ENCODE measurements at regions not wholly inside any gene's neighbourhood (a gene's known extent, or its start where the extent isn't known, plus 50 kb on each side); places are given as distances from the start of the nearest gene placed in this dataset.

DNA sequence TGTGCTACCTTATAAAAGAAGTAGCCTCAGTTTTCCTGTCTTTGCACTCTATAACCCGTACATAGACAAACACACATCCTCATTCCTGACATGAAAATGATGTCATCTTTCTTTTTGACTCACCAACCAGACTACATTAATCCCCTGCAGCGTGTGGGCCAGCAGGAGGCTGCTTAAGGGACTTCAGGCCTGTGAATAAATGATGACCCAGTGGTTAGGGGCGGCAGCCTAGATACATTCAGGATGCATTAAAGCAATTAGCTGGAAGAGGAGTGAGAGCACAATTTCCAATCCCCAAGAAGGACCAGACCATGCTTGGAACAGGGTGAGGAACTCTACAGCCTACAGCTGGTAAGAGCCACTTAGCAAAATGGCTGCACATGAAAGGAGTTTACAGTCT lies 57.3 kb upstream of the KLF7 start:
- TF ChIP-seq, protein P1, sequence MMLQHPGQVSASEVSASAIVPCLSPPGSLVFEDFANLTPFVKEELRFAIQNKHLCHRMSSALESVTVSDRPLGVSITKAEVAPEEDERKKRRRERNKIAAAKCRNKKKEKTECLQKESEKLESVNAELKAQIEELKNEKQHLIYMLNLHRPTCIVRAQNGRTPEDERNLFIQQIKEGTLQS (IDR thresholded peaks at IDR 0.05; ENCODE audit: borderline replicate concordance, extremely low read depth, low read depth, low read length) = no peak
- TF ChIP-seq, protein P2, sequence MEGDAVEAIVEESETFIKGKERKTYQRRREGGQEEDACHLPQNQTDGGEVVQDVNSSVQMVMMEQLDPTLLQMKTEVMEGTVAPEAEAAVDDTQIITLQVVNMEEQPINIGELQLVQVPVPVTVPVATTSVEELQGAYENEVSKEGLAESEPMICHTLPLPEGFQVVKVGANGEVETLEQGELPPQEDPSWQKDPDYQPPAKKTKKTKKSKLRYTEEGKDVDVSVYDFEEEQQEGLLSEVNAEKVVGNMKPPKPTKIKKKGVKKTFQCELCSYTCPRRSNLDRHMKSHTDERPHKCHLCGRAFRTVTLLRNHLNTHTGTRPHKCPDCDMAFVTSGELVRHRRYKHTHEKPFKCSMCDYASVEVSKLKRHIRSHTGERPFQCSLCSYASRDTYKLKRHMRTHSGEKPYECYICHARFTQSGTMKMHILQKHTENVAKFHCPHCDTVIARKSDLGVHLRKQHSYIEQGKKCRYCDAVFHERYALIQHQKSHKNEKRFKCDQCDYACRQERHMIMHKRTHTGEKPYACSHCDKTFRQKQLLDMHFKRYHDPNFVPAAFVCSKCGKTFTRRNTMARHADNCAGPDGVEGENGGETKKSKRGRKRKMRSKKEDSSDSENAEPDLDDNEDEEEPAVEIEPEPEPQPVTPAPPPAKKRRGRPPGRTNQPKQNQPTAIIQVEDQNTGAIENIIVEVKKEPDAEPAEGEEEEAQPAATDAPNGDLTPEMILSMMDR (IDR thresholded peaks at IDR 0.05 in 2 of 3, conservative IDR thresholded peaks at IDR 0.05 in 1 of 3; ENCODE audit: control insufficient read depth in 2 of 3, extremely low read depth in 1 of 3, insufficient read depth in 1 of 3, low read depth in 3 of 3, low read length in 3 of 3) = no peak
- TF ChIP-seq, protein P3, sequence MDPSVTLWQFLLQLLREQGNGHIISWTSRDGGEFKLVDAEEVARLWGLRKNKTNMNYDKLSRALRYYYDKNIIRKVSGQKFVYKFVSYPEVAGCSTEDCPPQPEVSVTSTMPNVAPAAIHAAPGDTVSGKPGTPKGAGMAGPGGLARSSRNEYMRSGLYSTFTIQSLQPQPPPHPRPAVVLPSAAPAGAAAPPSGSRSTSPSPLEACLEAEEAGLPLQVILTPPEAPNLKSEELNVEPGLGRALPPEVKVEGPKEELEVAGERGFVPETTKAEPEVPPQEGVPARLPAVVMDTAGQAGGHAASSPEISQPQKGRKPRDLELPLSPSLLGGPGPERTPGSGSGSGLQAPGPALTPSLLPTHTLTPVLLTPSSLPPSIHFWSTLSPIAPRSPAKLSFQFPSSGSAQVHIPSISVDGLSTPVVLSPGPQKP (IDR thresholded peaks at IDR 0.05; ENCODE audit: low read depth, low read length) = no peak
- TF ChIP-seq, protein P4, sequence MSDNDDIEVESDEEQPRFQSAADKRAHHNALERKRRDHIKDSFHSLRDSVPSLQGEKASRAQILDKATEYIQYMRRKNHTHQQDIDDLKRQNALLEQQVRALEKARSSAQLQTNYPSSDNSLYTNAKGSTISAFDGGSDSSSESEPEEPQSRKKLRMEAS (IDR thresholded peaks at IDR 0.05; ENCODE audit: low read depth, low read length) = no peak

Data from GM12878 (cell line).